Mesenchymal stem cell (in vitro differentiated cells and primary cell): ENCODE measurements at regions not wholly inside any gene's neighbourhood (a gene's known extent, or its start where the extent isn't known, plus 50 kb on each side); places are given as distances from the start of the nearest gene placed in this dataset.

ENCODE experiments used
- DNase-seq: peaks from one replicate; pipeline ENCODE4 v3.0.0-alpha.2; 2013
- H2AFZ ChIP-seq: one replicate; pipeline ENCODE4 v1.6.1; 2013; ENCODE audit warnings: low read depth, mild to moderate bottlenecking, control low read depth, inconsistent platforms, low read length, moderate library complexity
- H2AK5ac ChIP-seq: 2 replicates; pipeline ENCODE4 v1.6.1; 2013; ENCODE audit warnings: low read length, moderate library complexity, mild to moderate bottlenecking, inconsistent platforms; ENCODE audit not compliant: severe bottlenecking
- H2BK120ac ChIP-seq: one replicate; pipeline ENCODE4 v1.6.1; 2013; ENCODE audit warnings: low read depth, mild to moderate bottlenecking, inconsistent platforms, low read length, moderate library complexity
- H2BK12ac ChIP-seq, 2 experiments: one replicate each; pipeline ENCODE4 v1.6.1; 2013; ENCODE audit warnings: inconsistent platforms in 2 of 2, low read length in 2 of 2, mild to moderate bottlenecking in 2 of 2, moderate library complexity in 2 of 2, control low read depth in 1 of 2
- H2BK15ac ChIP-seq: one replicate; pipeline ENCODE4 v1.6.1; 2013; ENCODE audit warnings: mild to moderate bottlenecking, low read depth, inconsistent platforms; ENCODE audit not compliant: poor library complexity, severe bottlenecking
- H2BK5ac ChIP-seq: 2 replicates; pipeline ENCODE4 v1.6.1; 2013; ENCODE audit warnings: low read depth, mild to moderate bottlenecking, low read length, control low read depth, inconsistent platforms; ENCODE audit not compliant: poor library complexity, severe bottlenecking
- H3K14ac ChIP-seq, 2 experiments: one replicate each; pipeline ENCODE4 v1.6.1; 2013; ENCODE audit warnings: inconsistent platforms in 2 of 2, low read length in 2 of 2, control low read depth in 1 of 2, mild to moderate bottlenecking in 1 of 2, moderate library complexity in 1 of 2
- H3K18ac ChIP-seq, 2 experiments: one replicate each; pipeline ENCODE4 v1.6.1; 2013; ENCODE audit warnings: inconsistent platforms in 2 of 2, low read length in 2 of 2, control low read depth in 1 of 2, low read depth in 1 of 2, mild to moderate bottlenecking in 1 of 2
- H3K23ac ChIP-seq, 2 experiments: one replicate each; pipeline ENCODE4 v1.6.1; 2013; ENCODE audit warnings: inconsistent platforms in 2 of 2, low read length in 2 of 2, mild to moderate bottlenecking in 2 of 2, moderate library complexity in 2 of 2, control low read depth in 1 of 2
- H3K27ac ChIP-seq: 2 replicates; pipeline ENCODE4 v1.5.1; 2013; ENCODE audit warnings: mild to moderate bottlenecking, moderate library complexity, low read length, control low read depth, inconsistent platforms; ENCODE audit not compliant: poor library complexity, severe bottlenecking
- H3K27me3 ChIP-seq, 2 experiments: 2 replicates each; pipeline versions ENCODE4 v1.6.1 to v1.7.0; 2013; ENCODE audit warnings: low read length in 2 of 2, mild to moderate bottlenecking in 2 of 2, moderate library complexity in 2 of 2, control low read depth in 1 of 2, inconsistent platforms in 1 of 2; ENCODE audit not compliant: control insufficient read depth in 1 of 2, insufficient read depth in 1 of 2
- H3K36me3 ChIP-seq, 2 experiments: 2 replicates each; pipeline versions ENCODE4 v1.6.1 to v1.7.0; 2013; ENCODE audit warnings: low read length in 2 of 2, control low read depth in 1 of 2, inconsistent platforms in 1 of 2, low read depth in 1 of 2, mild to moderate bottlenecking in 1 of 2; ENCODE audit not compliant: insufficient read depth in 2 of 2, control insufficient read depth in 1 of 2
- H3K4ac ChIP-seq, 2 experiments: one replicate each; pipeline ENCODE4 v1.6.1; 2013; ENCODE audit warnings: inconsistent platforms in 2 of 2, low read length in 2 of 2, mild to moderate bottlenecking in 2 of 2, moderate library complexity in 2 of 2, control low read depth in 1 of 2, low read depth in 1 of 2
- H3K4me1 ChIP-seq: 2 replicates; pipeline ENCODE4 v1.6.1; 2013; ENCODE audit warnings: low read depth, low read length, control low read depth; ENCODE audit not compliant: control insufficient read depth, insufficient read depth
- H3K4me2 ChIP-seq: 2 replicates; pipeline ENCODE4 v1.6.1; 2013; ENCODE audit warnings: low read length, mild to moderate bottlenecking, inconsistent platforms; ENCODE audit not compliant: poor library complexity, severe bottlenecking
- H3K4me3 ChIP-seq, 2 experiments: 2 replicates each; pipeline versions ENCODE4 v1.5.1 to v1.7.0; 2013; ENCODE audit warnings: low read length in 2 of 2, mild to moderate bottlenecking in 2 of 2, control low read depth in 1 of 2, low read depth in 1 of 2; ENCODE audit not compliant: insufficient read depth in 1 of 2
- H3K79me1 ChIP-seq: replicated peaks from 2 replicates; pipeline ENCODE4 v1.6.1; 2013; ENCODE audit warnings: mild to moderate bottlenecking, control low read depth, low read length, inconsistent platforms; ENCODE audit not compliant: poor library complexity, severe bottlenecking
- H3K9ac ChIP-seq: 2 replicates; pipeline ENCODE4 v1.7.0; 2013; ENCODE audit warnings: mild to moderate bottlenecking, low read length, moderate library complexity
- H3K9me3 ChIP-seq: 2 replicates; pipeline ENCODE4 v1.7.0; 2013; ENCODE audit warnings: mild to moderate bottlenecking, low read length; ENCODE audit not compliant: control insufficient read depth
- H4K8ac ChIP-seq: one replicate; pipeline ENCODE4 v1.6.1; 2013; ENCODE audit warnings: inconsistent platforms, mild to moderate bottlenecking, low read length, moderate library complexity
- H4K91ac ChIP-seq: one replicate; pipeline ENCODE4 v1.6.1; 2013; ENCODE audit warnings: mild to moderate bottlenecking, low read length, inconsistent platforms
- WGBS: methylation state at CpG from one replicate; pipeline ENCODE4 v1.1.7; 2013; ENCODE audit warnings: mixed read lengths; 5-methylcytosine and 5-hydroxymethylcytosine counted together

DNA sequence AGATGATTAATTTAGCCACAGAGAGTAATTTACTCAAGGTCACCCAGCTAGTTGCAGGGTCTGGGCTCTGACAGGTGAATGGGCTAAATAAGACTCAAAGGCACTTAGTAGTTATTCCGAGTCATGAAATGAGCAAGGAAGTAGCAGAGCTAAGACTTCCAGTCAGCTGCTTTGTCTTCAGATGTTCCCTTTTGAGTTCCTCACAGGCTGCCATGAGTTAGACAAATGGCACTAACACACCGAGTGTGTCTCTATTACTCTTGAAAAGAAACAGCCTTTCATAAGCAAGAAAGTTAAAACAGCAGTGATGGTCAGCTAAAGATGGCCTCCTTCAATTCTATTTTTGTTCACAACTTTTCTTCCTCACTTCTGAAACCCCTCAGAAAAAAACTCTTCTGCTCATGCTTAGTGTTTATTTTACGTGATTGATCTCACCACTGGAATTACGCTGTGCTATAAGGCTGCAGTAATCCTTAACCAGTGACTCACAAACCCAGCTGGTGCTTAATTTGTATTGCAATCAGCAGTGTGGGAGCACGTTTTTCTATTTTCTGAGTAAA, 389.1 kb downstream of the AASDHPPT start:
- no peaks in the 10 kb centered on the region for H3K27me3 ChIP-seq
- peak overlapping the region; percentile 20 for H3K4me2 ChIP-seq
- H3K27ac ChIP-seq: peak overlapping the region; percentile 98
- H4K91ac ChIP-seq: peak overlapping the region; percentile 77
- H2BK5ac ChIP-seq: peak overlapping the region; percentile 81
- no peaks in the 10 kb centered on the region for H3K4me1 ChIP-seq
- H2BK120ac ChIP-seq: peak overlapping the region; percentile 50
- no peak overlapping the region for H3K23ac ChIP-seq
- no peak overlapping the region for H2BK15ac ChIP-seq
- peak; percentile 94 for DNase-seq
- H3K18ac ChIP-seq: peak overlapping the region; percentile 80 to 82
- no peaks in the 10 kb centered on the region for H3K9me3 ChIP-seq
- H3K36me3 ChIP-seq: no peaks in the 10 kb centered on the region
- H3K4me3 ChIP-seq: no peak overlapping the region
- H2BK12ac ChIP-seq: peak overlapping the region in 1 of 2 experiments; percentile 2
- H4K8ac ChIP-seq: no peak overlapping the region
- H3K9ac ChIP-seq: no peak overlapping the region
- WGBS: 2% methylated on average over 5 of the region's 5 CpGs
- no peak overlapping the region for H3K14ac ChIP-seq
- H2AFZ ChIP-seq: no peak overlapping the region
- H3K79me1 ChIP-seq: no peaks in the 10 kb centered on the region
- no peak overlapping the region for H2AK5ac ChIP-seq
- peak overlapping the region; percentile 46 to 91 for H3K4ac ChIP-seq

DNA sequence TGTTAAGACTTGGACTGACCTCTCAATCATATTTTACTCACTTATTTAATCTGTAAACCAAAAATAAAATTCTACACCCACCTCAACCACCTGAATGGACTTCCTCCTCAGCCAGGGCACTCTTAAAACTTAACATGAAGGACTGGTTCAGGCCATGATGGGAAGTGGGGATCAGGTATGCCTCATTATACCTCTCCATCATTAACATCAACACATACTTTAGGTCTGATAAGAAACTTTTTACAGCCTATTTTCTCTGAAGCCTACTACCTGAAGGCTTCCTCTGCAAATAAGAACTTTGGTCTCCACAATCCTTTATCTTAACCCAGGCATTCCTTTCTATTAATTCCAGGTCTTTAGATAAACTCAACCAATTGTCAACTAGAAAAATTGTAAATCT, 390.0 kb downstream of the AASDHPPT start:
- H3K27ac ChIP-seq: no peak overlapping the region

GRCh38 chr11:106468086-106468485, 390.6 kb downstream of the AASDHPPT start:
- DNase-seq: peak; percentile 82
- no peak overlapping the region for H2BK15ac ChIP-seq
- no peaks in the 10 kb centered on the region for H3K4me1 ChIP-seq
- H2BK5ac ChIP-seq: no peak overlapping the region
- no peak overlapping the region for H3K14ac ChIP-seq
- no peaks in the 10 kb centered on the region for H3K27me3 ChIP-seq
- H3K27ac ChIP-seq: peak overlapping the region; percentile 51
- H4K91ac ChIP-seq: no peak overlapping the region
- H3K4me2 ChIP-seq: no peak overlapping the region
- no peaks in the 10 kb centered on the region for H3K9me3 ChIP-seq
- 0% methylated on average over 2 of the region's 3 CpGs for WGBS
- H2BK120ac ChIP-seq: peak overlapping the region; percentile 2
- H2AFZ ChIP-seq: no peak overlapping the region
- no peak overlapping the region for H3K9ac ChIP-seq
- H3K79me1 ChIP-seq: no peaks in the 10 kb centered on the region
- peak overlapping the region in 1 of 2 experiments; percentile 64 for H3K4ac ChIP-seq
- H3K23ac ChIP-seq: no peak overlapping the region
- H3K18ac ChIP-seq: peak overlapping the region; percentile 35 to 52
- H2AK5ac ChIP-seq: peak overlapping the region; percentile 80
- no peak overlapping the region for H3K4me3 ChIP-seq
- H3K36me3 ChIP-seq: no peaks in the 10 kb centered on the region
- H2BK12ac ChIP-seq: no peak overlapping the region
- no peak overlapping the region for H4K8ac ChIP-seq

More for the DNA sequence above, 390.0 kb downstream of the AASDHPPT start:
- Histone ChIP-seq H4K8ac (no peak overlapping the region), H4K91ac (no peak overlapping the region), H3K14ac (no peak overlapping the region), H2AFZ (no peak overlapping the region), H3K79me1 (no peaks in the 10 kb centered on the region), H3K9ac (no peak overlapping the region), H3K18ac (peak overlapping the region; percentile 48 to 92), H3K9me3 (no peaks in the 10 kb centered on the region), H3K4me2 (no peak overlapping the region), H2AK5ac (no peak overlapping the region), H3K36me3 (no peaks in the 10 kb centered on the region), H2BK120ac (peak overlapping the region; percentile 94), H2BK12ac (peak overlapping the region; percentile 75 to 86), H2BK5ac (no peak overlapping the region), H3K4ac (peak overlapping the region in 1 of 2 experiments; percentile 76), H3K23ac (no peak overlapping the region), H3K4me1 (no peaks in the 10 kb centered on the region), H3K27me3 (no peaks in the 10 kb centered on the region), H3K4me3 (no peak overlapping the region), H2BK15ac (no peak overlapping the region)
- DNase-seq: no peak

DNA sequence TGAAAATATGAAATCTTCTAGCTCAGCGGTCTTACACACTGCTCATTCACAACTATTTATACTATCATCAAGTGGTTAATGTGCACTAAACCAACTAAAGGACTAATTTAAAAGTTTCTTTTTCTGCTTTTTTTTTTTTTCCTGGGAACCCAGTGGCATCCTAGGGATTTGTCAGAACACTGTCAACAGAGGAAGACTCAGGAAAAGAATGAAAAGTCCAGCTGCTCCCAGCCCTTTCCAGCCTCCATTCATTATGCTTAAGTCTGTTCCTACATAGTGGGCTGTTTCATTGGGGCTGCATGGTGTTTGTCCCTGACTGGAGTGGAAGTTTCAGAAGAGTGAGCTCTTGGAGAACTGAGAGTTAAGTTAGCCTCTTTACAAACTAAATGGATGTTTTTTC, 391.1 kb downstream of the AASDHPPT start:
- H3K27me3 ChIP-seq: no peaks in the 10 kb centered on the region
- no peaks in the 10 kb centered on the region for H3K9me3 ChIP-seq
- peak overlapping the region; percentile 51 for H3K27ac ChIP-seq
- no peak overlapping the region for H4K91ac ChIP-seq
- no CpG with 5 or more reads among the region's 1 CpG for WGBS
- no peaks in the 10 kb centered on the region for H3K36me3 ChIP-seq
- no peak overlapping the region for H2AK5ac ChIP-seq
- H2BK5ac ChIP-seq: no peak overlapping the region
- H3K4me3 ChIP-seq: no peak overlapping the region
- H3K23ac ChIP-seq: no peak overlapping the region
- H3K18ac ChIP-seq: peak overlapping the region; percentile 4 to 19
- no peak overlapping the region for H2BK12ac ChIP-seq
- H2AFZ ChIP-seq: no peak overlapping the region
- DNase-seq: peak; percentile 65
- H2BK15ac ChIP-seq: no peak overlapping the region
- H3K14ac ChIP-seq: no peak overlapping the region
- H3K4me1 ChIP-seq: no peaks in the 10 kb centered on the region
- no peaks in the 10 kb centered on the region for H3K79me1 ChIP-seq
- no peak overlapping the region for H3K4me2 ChIP-seq
- H2BK120ac ChIP-seq: no peak overlapping the region
- peak overlapping the region in 1 of 2 experiments; percentile 83 for H3K4ac ChIP-seq
- H4K8ac ChIP-seq: peak overlapping the region; percentile 47
- H3K9ac ChIP-seq: no peak overlapping the region
